LNCaP clone FGC (cell line): ENCODE measurements at regions not wholly inside any gene's neighbourhood (a gene's known extent, or its start where the extent isn't known, plus 50 kb on each side); places are given as distances from the start of the nearest gene placed in this dataset.

Experiments
- DNase-seq: peaks from one replicate; pipeline ENCODE4 v3.0.0-alpha.2; 2011; ENCODE audit warnings: low read depth
- H3K4me3 ChIP-seq: 2 replicates; pipeline ENCODE4 v1.5.1; 2011; ENCODE audit warnings: mild to moderate bottlenecking, low read depth, low read length, control low read depth
- TF ChIP-seq, protein P1 (sequence below): IDR thresholded peaks from 2 replicates; pipeline ENCODE4 v1.5.1; 2012; ENCODE audit warnings: mild to moderate bottlenecking; ENCODE audit not compliant: control insufficient read depth, insufficient read depth; ENCODE audit errors: extremely low read depth

DNA sequence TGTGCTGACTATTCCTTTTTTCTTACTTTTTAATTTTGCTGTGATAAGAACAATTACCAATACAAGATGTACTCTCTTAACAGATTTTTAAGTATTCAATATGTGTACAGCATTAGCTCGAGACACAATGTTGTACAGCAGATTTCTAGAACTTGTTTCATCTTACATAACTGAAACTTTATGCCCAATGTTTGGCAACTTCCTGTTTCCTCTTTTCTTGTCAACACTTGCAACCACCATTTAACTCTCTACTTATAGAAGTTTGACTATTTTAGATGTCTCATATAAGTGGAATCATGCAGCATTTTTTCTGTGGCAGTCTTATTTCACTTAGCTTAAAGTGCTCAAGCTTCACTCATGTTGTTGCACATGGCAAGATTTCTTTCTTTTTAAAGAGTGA, 1426.8 kb downstream of the SLITRK5 start:
- no peak for DNase-seq
- TF ChIP-seq, protein P1, sequence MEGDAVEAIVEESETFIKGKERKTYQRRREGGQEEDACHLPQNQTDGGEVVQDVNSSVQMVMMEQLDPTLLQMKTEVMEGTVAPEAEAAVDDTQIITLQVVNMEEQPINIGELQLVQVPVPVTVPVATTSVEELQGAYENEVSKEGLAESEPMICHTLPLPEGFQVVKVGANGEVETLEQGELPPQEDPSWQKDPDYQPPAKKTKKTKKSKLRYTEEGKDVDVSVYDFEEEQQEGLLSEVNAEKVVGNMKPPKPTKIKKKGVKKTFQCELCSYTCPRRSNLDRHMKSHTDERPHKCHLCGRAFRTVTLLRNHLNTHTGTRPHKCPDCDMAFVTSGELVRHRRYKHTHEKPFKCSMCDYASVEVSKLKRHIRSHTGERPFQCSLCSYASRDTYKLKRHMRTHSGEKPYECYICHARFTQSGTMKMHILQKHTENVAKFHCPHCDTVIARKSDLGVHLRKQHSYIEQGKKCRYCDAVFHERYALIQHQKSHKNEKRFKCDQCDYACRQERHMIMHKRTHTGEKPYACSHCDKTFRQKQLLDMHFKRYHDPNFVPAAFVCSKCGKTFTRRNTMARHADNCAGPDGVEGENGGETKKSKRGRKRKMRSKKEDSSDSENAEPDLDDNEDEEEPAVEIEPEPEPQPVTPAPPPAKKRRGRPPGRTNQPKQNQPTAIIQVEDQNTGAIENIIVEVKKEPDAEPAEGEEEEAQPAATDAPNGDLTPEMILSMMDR = no peak
- no peak overlapping the region for H3K4me3 ChIP-seq

- no peak for DNase-seq
- H3K4me3 ChIP-seq = no peak overlapping the region
- TF ChIP-seq, protein P1 = no peak
These were observed 1442.6 kb downstream of the SLITRK5 start for GRCh38 chr13:89113744-89114143.

- no peak for DNase-seq
- no peak overlapping the region for H3K4me3 ChIP-seq
- TF ChIP-seq, protein P1 = no peak
These were observed 1444.1 kb downstream of the SLITRK5 start for GRCh38 chr13:89115307-89115706.

GRCh38 chr13:89136678-89137077, 1465.5 kb downstream of the SLITRK5 start:
- no peak for DNase-seq
- TF ChIP-seq, protein P1 = no peak
- no peak overlapping the region for H3K4me3 ChIP-seq

DNA sequence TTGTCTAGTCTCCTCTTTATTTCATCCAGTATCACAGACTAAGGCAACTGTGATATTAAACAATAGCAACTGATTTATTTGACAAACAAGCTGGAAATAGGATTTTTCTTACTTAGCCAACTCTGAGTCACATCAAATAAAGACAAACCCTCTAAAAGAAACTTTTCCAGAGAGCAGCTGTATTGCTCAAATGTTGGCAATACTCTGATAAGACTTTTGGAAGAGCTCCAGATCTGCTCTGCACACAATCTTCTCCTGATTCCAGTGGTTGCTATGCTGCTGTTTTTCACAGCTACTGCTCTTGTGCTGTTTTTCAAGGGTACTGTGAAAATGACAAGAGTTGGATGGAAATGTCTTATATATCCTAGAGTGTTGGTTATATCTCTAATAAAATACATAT, 1479.2 kb downstream of the SLITRK5 start:
- H3K4me3 ChIP-seq = no peak overlapping the region
- DNase-seq = no peak
- TF ChIP-seq, protein P1 = no peak

DNA sequence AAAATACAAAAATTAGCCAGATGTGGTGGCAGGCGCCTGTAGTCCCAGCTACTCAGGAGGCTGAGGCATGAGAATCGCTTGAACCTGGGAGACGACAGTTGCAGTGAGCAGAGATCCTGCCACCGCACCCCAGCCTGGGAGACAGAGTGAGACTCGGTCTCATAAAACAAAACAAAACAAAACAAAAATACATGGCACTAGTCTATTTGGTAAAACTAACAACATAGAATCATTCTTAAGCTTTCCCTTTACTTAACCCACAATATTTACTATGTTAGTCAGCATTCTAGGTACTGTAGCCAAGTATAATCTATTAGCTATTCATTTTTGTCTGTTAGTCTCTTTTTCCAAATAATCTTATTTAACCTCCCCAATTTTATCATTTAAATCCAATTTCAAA, 1482.8 kb downstream of the SLITRK5 start:
- TF ChIP-seq, protein P1 = no peak
- no peak overlapping the region for H3K4me3 ChIP-seq
- no peak for DNase-seq

DNA sequence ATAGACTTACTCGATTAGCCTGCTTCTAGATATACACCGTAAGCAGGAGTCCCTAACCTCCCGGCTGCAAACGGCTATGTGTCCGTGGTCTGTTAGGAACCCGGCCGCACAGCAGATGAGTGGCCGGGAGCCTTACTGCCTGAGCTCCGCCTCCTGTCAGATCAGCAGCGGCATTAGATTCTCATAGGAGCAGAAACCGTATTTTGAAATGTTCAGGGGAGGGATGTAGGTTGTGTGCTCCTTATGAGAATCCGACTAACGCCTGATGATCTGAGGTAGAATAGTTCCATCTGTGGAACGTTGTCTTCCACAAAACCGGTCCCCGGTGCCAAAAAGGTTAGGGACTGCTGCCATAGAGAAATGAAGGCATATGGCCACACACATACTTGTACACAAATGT, 1491.9 kb downstream of the SLITRK5 start:
- no peak for DNase-seq
- TF ChIP-seq, protein P1 = no peak
- no peak overlapping the region for H3K4me3 ChIP-seq
